ENCODE measurements at regions not wholly inside any gene's neighbourhood (a gene's known extent, or its start where the extent isn't known, plus 50 kb on each side); places are given as distances from the start of the nearest gene placed in this dataset.

DNA sequence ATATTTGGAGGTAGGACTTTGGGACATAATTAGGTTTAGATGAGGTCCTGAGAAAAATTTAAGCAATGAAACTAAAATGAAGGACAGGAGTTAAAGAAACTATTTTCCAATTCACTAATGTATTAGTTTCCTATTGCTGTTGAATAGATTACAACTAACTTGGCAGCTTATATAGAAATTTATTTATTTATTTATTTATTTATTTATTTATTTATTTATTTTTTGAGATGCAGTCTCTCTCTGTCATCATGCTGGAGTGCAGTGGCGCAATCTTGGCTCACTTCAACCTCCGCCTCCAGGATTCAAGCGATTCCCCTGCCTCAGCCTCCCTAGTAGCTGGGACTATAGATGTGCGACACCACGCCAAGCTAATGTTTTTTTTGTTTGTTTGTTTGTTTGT lies 182.4 kb upstream of the ADCY2 start:
- TF ChIP-seq POLR2AphosphoS5 (IDR thresholded peaks at IDR 0.05; ENCODE audit: low read depth) (no peak), SPI1 (IDR thresholded peaks at IDR 0.05; ENCODE audit: borderline replicate concordance, low read depth) (no peak), GABPA (IDR thresholded peaks at IDR 0.05; ENCODE audit: low read depth) (no peak)
- TF ChIP-seq, protein P1, sequence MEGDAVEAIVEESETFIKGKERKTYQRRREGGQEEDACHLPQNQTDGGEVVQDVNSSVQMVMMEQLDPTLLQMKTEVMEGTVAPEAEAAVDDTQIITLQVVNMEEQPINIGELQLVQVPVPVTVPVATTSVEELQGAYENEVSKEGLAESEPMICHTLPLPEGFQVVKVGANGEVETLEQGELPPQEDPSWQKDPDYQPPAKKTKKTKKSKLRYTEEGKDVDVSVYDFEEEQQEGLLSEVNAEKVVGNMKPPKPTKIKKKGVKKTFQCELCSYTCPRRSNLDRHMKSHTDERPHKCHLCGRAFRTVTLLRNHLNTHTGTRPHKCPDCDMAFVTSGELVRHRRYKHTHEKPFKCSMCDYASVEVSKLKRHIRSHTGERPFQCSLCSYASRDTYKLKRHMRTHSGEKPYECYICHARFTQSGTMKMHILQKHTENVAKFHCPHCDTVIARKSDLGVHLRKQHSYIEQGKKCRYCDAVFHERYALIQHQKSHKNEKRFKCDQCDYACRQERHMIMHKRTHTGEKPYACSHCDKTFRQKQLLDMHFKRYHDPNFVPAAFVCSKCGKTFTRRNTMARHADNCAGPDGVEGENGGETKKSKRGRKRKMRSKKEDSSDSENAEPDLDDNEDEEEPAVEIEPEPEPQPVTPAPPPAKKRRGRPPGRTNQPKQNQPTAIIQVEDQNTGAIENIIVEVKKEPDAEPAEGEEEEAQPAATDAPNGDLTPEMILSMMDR (IDR thresholded peaks at IDR 0.05; ENCODE audit: insufficient read depth, low read length), result no peak
- TF ChIP-seq, protein P2, sequence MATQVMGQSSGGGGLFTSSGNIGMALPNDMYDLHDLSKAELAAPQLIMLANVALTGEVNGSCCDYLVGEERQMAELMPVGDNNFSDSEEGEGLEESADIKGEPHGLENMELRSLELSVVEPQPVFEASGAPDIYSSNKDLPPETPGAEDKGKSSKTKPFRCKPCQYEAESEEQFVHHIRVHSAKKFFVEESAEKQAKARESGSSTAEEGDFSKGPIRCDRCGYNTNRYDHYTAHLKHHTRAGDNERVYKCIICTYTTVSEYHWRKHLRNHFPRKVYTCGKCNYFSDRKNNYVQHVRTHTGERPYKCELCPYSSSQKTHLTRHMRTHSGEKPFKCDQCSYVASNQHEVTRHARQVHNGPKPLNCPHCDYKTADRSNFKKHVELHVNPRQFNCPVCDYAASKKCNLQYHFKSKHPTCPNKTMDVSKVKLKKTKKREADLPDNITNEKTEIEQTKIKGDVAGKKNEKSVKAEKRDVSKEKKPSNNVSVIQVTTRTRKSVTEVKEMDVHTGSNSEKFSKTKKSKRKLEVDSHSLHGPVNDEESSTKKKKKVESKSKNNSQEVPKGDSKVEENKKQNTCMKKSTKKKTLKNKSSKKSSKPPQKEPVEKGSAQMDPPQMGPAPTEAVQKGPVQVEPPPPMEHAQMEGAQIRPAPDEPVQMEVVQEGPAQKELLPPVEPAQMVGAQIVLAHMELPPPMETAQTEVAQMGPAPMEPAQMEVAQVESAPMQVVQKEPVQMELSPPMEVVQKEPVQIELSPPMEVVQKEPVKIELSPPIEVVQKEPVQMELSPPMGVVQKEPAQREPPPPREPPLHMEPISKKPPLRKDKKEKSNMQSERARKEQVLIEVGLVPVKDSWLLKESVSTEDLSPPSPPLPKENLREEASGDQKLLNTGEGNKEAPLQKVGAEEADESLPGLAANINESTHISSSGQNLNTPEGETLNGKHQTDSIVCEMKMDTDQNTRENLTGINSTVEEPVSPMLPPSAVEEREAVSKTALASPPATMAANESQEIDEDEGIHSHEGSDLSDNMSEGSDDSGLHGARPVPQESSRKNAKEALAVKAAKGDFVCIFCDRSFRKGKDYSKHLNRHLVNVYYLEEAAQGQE (IDR thresholded peaks at IDR 0.05; ENCODE audit: insufficient replicate concordance, low read depth), result no peak
